Activated T-cell treated with anti-CD3 and anti-CD28 coated beads, Interleukin-2, amount 50 U/mL, for 24 hours (primary cell): ENCODE measurements at regions not wholly inside any gene's neighbourhood (a gene's known extent, or its start where the extent isn't known, plus 50 kb on each side); places are given as distances from the start of the nearest gene placed in this dataset.

Experiments used
- DNase-seq: peaks from one replicate; pipeline ENCODE4 v3.0.0-alpha.2; 2020
- H3K27ac Mint-ChIP-seq: 2 replicates; pipeline ENCODE4 v1.8.0; 2020; ENCODE audit warnings: mild to moderate bottlenecking, mixed read lengths
- H3K27me3 Mint-ChIP-seq: 2 replicates; pipeline ENCODE4 v1.8.0; 2020; ENCODE audit warnings: mixed read lengths
- H3K36me3 Mint-ChIP-seq: 2 replicates; pipeline ENCODE4 v1.8.0; 2020; ENCODE audit warnings: low read depth, mixed read lengths
- H3K4me1 Mint-ChIP-seq: 2 replicates; pipeline ENCODE4 v1.8.0; 2020; ENCODE audit warnings: low read depth, mixed read lengths
- H3K4me3 Mint-ChIP-seq: 2 replicates; pipeline ENCODE4 v1.8.0; 2020; ENCODE audit warnings: mild to moderate bottlenecking, moderate library complexity, mixed read lengths
- H3K9me3 Mint-ChIP-seq: 2 replicates; pipeline ENCODE4 v1.8.0; 2020; ENCODE audit warnings: mixed read lengths

GRCh38 chr4:128590034-128590740 is 219.3 kb upstream of the JADE1 start:
- H3K4me3 Mint-ChIP-seq, result no peak overlapping the region
- H3K27me3 Mint-ChIP-seq, result no peaks in the 10 kb centered on the region
- peaks cover 9% of the 10 kb centered on the region for H3K9me3 Mint-ChIP-seq
- H3K4me1 Mint-ChIP-seq, result no peaks in the 10 kb centered on the region
- no peaks in the 10 kb centered on the region for H3K36me3 Mint-ChIP-seq
- DNase-seq, result no peak
- no peak overlapping the region for H3K27ac Mint-ChIP-seq

DNA sequence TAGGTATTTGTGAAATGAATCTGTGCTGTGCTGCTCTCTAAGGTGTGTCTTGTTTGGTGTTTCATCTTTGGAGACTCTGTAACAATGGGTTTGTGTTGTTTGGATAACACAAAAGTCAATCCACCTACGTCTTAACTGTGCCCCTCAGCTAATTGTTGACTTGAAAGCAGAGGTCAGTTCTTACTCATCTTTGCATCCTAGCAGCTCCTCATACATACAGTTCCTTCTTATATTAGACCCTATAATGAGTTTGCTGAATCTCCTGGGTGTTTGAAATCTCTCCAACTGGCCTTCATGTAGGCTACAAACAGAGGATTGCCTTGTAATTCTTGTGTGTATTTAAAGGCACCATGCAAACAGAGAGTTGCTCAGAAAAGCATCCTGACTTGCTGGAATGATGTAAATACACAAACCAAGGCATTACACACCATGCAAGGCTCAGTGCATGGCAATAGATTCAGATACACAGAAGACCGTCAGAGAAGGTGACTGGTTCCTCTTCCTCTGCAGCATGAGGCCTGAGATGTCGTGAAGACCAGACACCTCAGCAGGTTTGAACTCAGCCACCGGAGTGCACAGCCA is 220.0 kb upstream of the JADE1 start:
- Mint-ChIP-seq H3K4me1 (no peaks in the 10 kb centered on the region), H3K9me3 (peaks cover 7% of the 10 kb centered on the region), H3K36me3 (no peaks in the 10 kb centered on the region), H3K27me3 (no peaks in the 10 kb centered on the region), H3K27ac (no peak overlapping the region), H3K4me3 (no peak overlapping the region)
- no peak for DNase-seq

- no peak overlapping the region for H3K4me3 Mint-ChIP-seq
- DNase-seq, result no peak
- no peak overlapping the region for H3K27ac Mint-ChIP-seq
- no peaks in the 10 kb centered on the region for H3K9me3 Mint-ChIP-seq
- H3K36me3 Mint-ChIP-seq, result no peaks in the 10 kb centered on the region
- no peaks in the 10 kb centered on the region for H3K27me3 Mint-ChIP-seq
- no peaks in the 10 kb centered on the region for H3K4me1 Mint-ChIP-seq
Measured at GRCh38 chr4:128587382-128587781, 222.1 kb upstream of the JADE1 start.

DNA sequence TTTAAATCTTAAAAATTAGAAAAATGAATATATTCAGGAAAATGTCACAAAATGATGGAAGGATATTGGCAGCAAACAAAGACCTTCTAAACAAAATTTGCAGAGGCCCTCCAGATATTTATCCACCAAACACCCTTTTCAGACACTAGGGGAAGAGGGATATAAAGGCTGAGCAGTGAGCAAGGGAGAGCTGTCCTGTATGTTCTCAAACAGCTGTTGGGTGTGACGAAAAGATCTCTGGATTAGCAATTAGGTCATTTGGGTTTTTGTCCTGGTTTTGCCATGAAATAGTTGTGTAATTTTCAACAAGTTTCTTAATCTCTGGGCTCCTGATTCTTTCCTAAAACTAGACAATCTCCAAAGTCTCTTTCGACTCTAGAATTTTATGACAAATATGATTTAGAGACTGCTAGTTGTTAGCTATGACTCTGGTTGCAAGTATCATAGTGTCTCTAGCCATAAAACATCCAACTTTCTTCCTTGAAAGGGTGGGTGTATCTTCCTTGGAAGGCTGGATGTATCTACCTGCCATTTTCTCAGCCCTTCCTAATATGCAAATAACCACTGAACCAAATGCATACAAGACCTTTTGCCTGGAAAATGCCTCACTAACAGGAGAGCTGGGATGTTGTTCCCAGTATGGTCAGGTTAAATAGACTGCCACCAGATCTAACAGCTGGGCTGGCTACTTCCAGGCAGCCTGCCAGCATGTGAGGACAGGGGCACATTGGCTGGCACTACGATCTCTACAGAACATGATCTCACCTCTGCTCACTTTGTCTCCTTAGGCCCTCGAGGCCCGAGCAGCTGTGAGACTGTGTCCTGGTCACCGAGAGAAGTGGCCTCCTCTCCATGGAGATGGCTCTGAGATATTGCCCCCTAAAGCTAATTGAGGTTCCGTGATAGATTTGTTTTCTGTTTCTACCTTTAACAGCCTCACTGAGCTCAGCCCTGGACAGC is 225.5 kb upstream of the JADE1 start:
- no peak overlapping the region for H3K4me3 Mint-ChIP-seq
- no peaks in the 10 kb centered on the region for H3K4me1 Mint-ChIP-seq
- H3K36me3 Mint-ChIP-seq, result no peaks in the 10 kb centered on the region
- no peak overlapping the region for H3K27ac Mint-ChIP-seq
- H3K9me3 Mint-ChIP-seq, result no peaks in the 10 kb centered on the region
- no peak for DNase-seq
- no peaks in the 10 kb centered on the region for H3K27me3 Mint-ChIP-seq

- no peak for DNase-seq
- Mint-ChIP-seq H3K9me3 (no peaks in the 10 kb centered on the region), H3K4me1 (no peaks in the 10 kb centered on the region), H3K27me3 (no peaks in the 10 kb centered on the region), H3K4me3 (no peak overlapping the region), H3K36me3 (no peaks in the 10 kb centered on the region), H3K27ac (no peak overlapping the region)
Measured at GRCh38 chr4:128582427-128582870, 227.1 kb upstream of the JADE1 start.

GRCh38 chr4:128579154-128579853 is 230.2 kb upstream of the JADE1 start:
- no peaks in the 10 kb centered on the region for H3K9me3 Mint-ChIP-seq
- no peak overlapping the region for H3K4me3 Mint-ChIP-seq
- DNase-seq, result no peak
- H3K27ac Mint-ChIP-seq, result no peak overlapping the region
- H3K36me3 Mint-ChIP-seq, result no peaks in the 10 kb centered on the region
- no peaks in the 10 kb centered on the region for H3K27me3 Mint-ChIP-seq
- H3K4me1 Mint-ChIP-seq, result no peaks in the 10 kb centered on the region

GRCh38 chr4:128574706-128575105 is 234.8 kb upstream of the JADE1 start:
- Mint-ChIP-seq H3K27me3 (peaks cover 3% of the 10 kb centered on the region), H3K9me3 (no peaks in the 10 kb centered on the region), H3K4me3 (no peak overlapping the region), H3K4me1 (no peaks in the 10 kb centered on the region), H3K27ac (no peak overlapping the region), H3K36me3 (no peaks in the 10 kb centered on the region)
- peak; percentile 58 for DNase-seq

DNA sequence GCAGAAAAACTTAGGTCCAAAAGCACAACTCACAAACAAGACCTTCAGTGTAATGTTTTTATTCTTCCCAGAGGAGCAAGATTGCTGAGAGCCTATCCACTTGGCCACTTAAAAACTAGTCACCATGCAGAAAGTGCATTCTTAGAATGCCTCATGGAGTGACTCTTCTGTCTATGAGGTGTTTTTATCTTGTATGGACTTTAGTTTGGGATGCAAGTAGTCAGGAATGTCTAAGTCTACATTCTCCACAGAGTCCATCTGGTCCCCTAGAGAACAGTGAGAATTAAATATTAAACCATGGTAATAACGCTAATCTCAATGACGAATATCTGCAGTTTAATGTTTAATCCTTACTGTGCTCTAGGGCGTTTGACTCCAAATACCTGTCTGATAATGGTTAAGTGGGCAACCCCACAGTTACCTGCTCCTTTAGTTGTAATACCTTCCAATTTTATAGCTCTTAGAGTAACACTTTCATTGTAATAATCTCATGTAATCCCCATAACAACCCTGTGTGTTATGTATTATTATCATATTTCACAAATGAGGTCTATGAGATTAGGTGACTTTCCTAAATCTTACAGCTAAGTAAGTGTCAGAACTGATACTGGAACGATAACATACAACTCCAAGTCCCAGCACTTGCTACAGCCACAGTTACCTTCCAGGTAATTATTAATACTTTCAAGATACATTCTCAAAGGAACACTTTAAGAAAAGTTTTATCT is 235.6 kb upstream of the JADE1 start:
- no peaks in the 10 kb centered on the region for H3K9me3 Mint-ChIP-seq
- no peak for DNase-seq
- H3K4me3 Mint-ChIP-seq, result no peak overlapping the region
- peaks cover 3% of the 10 kb centered on the region for H3K27me3 Mint-ChIP-seq
- no peaks in the 10 kb centered on the region for H3K36me3 Mint-ChIP-seq
- no peak overlapping the region for H3K27ac Mint-ChIP-seq
- H3K4me1 Mint-ChIP-seq, result no peaks in the 10 kb centered on the region

GRCh38 chr4:128572778-128573241 is 236.7 kb upstream of the JADE1 start:
- Mint-ChIP-seq H3K4me3 (no peak overlapping the region), H3K27ac (no peak overlapping the region), H3K27me3 (peaks cover 6% of the 10 kb centered on the region), H3K9me3 (no peaks in the 10 kb centered on the region), H3K4me1 (no peaks in the 10 kb centered on the region), H3K36me3 (no peaks in the 10 kb centered on the region)
- DNase-seq, result no peak

- Mint-ChIP-seq H3K27ac (no peak overlapping the region), H3K9me3 (no peaks in the 10 kb centered on the region), H3K36me3 (no peaks in the 10 kb centered on the region), H3K27me3 (peaks cover 6% of the 10 kb centered on the region), H3K4me3 (no peak overlapping the region), H3K4me1 (no peaks in the 10 kb centered on the region)
- DNase-seq, result no peak
Measured at GRCh38 chr4:128571747-128572146, 237.8 kb upstream of the JADE1 start.

- no peak for DNase-seq
- Mint-ChIP-seq H3K4me1 (no peaks in the 10 kb centered on the region), H3K4me3 (no peak overlapping the region), H3K36me3 (no peaks in the 10 kb centered on the region), H3K27me3 (peaks cover 13% of the 10 kb centered on the region), H3K9me3 (no peaks in the 10 kb centered on the region), H3K27ac (no peak overlapping the region)
Measured at GRCh38 chr4:128570387-128570975, 239.0 kb upstream of the JADE1 start.

DNA sequence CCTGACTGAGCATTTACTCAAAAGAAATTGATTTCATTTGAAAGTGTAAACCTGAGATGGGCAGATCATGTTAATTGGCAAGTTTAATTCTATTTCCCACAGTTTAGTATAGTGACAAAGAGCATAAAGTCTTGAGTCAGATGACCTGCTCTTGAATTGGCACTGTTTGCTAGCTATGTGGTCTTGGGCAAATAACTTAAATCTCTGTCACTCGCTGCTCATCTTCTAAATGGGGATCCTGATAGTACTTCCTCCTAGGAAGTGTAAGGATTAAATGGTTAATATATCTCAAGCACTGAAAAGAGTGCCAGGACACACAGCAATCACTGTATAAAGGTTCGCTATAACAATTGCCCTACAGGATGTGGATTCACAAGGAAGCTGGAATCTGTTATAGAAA is 242.8 kb upstream of the JADE1 start:
- no peak for DNase-seq
- Mint-ChIP-seq H3K4me3 (no peak overlapping the region), H3K27ac (no peak overlapping the region), H3K4me1 (no peaks in the 10 kb centered on the region), H3K36me3 (no peaks in the 10 kb centered on the region), H3K27me3 (peaks cover 24% of the 10 kb centered on the region), H3K9me3 (no peaks in the 10 kb centered on the region)

- no peaks in the 10 kb centered on the region for H3K36me3 Mint-ChIP-seq
- peak; percentile 30 for DNase-seq
- H3K27me3 Mint-ChIP-seq, result peaks cover 24% of the 10 kb centered on the region
- H3K4me3 Mint-ChIP-seq, result no peak overlapping the region
- H3K27ac Mint-ChIP-seq, result no peak overlapping the region
- no peaks in the 10 kb centered on the region for H3K9me3 Mint-ChIP-seq
- H3K4me1 Mint-ChIP-seq, result no peaks in the 10 kb centered on the region
Measured at GRCh38 chr4:128565565-128566186, 243.8 kb upstream of the JADE1 start.
